GM12892 (cell line): ENCODE measurements at regions not wholly inside any gene's neighbourhood (a gene's known extent, or its start where the extent isn't known, plus 50 kb on each side); places are given as distances from the start of the nearest gene placed in this dataset.

Experiments
- POLR2A ChIP-seq: IDR thresholded peaks from 2 replicates; pipeline ENCODE4 v1.6.1; 2011; ENCODE audit warnings: low read depth, low read length, control low read depth
- POLR2AphosphoS5 ChIP-seq: IDR thresholded peaks from 2 replicates; pipeline ENCODE4 v1.6.1; 2011; ENCODE audit warnings: low read depth, low read length, control low read depth

- TF ChIP-seq POLR2AphosphoS5 (peak; percentile 100), POLR2A (peak; percentile 99)
Observed at GRCh38 chr6:26196846-26197635, 109.8 kb downstream of the HFE start.
